ENCODE measurements at regions not wholly inside any gene's neighbourhood (a gene's known extent, or its start where the extent isn't known, plus 50 kb on each side); places are given as distances from the start of the nearest gene placed in this dataset.

DNA sequence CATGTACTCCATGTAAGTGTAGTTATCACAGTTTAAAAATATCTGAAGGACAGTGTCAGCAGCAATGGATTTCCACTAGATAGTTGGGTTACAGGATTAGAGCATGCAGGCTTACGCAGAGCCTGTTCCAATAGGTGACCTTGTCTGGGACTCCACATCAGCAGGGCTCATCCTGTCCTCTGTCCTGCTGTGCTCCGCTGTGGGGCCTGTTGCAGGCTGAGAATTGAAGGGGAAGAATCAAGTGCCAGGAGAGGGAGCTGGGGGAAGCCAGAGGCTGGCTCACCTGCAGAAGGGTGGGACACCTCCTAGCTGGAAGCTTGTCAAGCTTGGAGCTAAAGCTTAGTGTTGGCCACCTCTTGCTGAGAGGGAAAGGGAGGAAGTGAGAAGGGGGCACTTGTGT lies 62.8 kb downstream of the XCL2 start:
- TF ChIP-seq, protein P1, sequence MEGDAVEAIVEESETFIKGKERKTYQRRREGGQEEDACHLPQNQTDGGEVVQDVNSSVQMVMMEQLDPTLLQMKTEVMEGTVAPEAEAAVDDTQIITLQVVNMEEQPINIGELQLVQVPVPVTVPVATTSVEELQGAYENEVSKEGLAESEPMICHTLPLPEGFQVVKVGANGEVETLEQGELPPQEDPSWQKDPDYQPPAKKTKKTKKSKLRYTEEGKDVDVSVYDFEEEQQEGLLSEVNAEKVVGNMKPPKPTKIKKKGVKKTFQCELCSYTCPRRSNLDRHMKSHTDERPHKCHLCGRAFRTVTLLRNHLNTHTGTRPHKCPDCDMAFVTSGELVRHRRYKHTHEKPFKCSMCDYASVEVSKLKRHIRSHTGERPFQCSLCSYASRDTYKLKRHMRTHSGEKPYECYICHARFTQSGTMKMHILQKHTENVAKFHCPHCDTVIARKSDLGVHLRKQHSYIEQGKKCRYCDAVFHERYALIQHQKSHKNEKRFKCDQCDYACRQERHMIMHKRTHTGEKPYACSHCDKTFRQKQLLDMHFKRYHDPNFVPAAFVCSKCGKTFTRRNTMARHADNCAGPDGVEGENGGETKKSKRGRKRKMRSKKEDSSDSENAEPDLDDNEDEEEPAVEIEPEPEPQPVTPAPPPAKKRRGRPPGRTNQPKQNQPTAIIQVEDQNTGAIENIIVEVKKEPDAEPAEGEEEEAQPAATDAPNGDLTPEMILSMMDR (IDR thresholded peaks at IDR 0.05; ENCODE audit: extremely low read depth, missing control alignments) = no peak
- no peak for DNase-seq (ENCODE audit: low spot score)

DNA sequence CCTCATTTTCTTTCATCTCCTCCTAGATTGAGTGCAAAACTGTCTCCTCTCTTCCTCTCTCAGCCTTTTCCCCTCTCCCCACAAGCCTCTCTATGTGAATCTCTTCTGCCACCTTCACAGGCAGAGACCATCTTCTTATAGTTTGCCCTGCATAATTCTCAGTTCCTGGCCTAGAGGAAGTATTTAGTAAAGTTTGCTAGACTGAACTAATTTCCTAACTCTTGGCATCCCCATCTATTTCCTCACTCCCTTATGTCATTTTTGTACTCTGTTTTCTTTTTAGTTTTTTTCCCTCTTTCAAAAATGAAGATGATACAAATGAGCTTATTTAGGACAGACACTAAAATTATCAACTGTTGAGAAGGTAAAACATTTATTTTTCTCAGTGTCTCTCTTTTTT lies 66.0 kb downstream of the XCL2 start:
- TF ChIP-seq, protein P1 (IDR thresholded peaks at IDR 0.05; ENCODE audit: extremely low read depth, missing control alignments) = no peak
- DNase-seq (ENCODE audit: low spot score) = no peak

DNA sequence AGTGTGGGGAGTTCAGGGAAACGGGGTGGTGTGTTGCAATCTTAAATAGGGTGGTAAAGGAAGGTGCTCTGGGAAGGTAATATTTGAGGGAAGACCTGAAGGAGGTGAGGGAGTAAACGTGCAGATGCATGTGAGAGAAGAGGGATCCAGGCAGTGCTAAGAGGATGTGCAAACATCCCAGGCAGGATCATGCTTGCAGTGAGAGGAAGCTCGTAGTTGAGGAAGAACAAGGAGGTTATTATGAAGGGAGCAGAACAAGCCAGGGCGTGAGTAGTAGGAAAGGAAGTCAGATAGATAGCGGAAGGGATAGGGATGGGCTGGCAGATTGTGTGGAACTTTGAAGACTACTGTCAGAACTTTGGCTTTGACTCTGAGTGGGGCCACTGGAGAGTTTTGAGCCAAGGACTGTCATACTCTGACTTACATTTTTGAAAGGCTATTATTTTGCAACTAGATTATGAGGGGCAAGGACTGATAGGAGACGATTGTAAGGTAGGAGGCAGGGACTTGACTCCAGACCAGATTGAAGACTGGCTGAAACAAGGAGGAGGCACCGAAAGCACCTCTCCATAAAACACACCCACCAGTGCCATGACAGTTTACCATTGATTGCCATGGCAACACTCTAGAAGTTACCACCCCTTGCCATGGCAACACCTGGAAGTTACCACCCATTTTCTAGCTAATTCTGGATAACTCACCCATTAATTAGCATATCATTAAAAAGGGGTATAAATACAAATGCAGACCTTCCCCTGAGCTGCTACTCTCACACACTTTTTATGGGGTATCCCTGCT lies 67.0 kb downstream of the XCL2 start:
- TF ChIP-seq, protein P1 (IDR thresholded peaks at IDR 0.05; ENCODE audit: extremely low read depth, missing control alignments) = no peak
- DNase-seq (ENCODE audit: low spot score) = no peak

DNA sequence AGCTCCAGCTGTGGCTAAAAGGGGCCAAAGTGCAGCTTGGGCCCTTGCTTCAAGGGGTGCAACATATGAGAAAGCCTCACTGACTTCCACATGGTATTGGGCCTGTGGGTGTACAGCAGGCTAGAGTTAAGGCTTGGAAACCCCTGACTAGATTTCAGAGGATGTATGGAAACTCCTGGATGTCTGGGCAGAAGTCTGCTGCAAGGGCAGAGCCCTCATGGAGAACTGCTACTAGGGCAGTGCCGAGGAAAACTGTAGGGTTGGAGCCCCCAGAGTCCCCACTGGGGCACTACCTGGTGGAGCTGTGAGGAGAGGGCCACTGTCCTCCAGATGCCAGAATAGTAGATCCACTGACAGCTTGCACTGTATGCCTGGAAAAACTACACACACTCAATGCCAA lies 69.5 kb downstream of the XCL2 start:
- no peak for DNase-seq (ENCODE audit: low spot score)
- TF ChIP-seq, protein P1 (IDR thresholded peaks at IDR 0.05; ENCODE audit: extremely low read depth, missing control alignments) = no peak

DNA sequence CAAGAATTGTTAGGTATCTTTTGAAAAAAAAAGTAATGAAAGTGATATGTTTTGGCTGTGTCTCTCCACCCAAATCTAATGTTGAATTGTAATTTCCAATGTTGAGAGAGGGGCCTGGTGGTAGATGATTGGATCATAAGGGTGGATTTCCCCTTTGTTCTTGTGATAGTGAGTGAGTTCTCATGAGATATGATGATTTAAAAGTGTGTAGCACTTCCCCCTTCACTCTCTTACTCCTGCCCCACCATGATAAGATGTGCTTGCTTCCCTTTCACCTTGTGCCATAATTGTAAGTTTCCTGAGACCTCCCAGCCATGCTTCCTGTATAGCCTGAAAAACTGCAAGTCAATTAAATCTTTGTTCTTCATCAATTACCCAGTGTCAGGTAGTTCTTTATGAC lies 70.7 kb downstream of the XCL2 start:
- TF ChIP-seq, protein P1 (IDR thresholded peaks at IDR 0.05; ENCODE audit: extremely low read depth, missing control alignments) = no peak
- no peak for DNase-seq (ENCODE audit: low spot score)

DNA sequence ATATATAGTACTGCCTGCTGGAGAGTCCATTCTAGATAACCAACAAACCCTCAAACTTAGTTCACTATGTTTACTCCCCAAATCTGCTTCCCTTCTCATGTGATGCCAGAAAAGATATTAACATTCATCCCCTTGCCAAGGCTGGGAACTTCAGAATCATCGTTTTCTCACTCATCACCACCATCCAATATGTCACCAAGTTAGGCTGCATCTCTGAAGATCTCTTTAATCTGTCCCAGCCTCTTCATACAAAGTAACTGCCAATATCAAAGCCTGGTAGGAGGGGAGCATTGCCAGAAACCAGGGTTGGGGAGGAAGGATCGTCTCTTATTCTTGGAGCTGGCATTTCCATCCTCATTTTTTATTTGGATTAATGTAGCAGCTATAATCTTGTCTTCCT lies 71.6 kb downstream of the XCL2 start:
- TF ChIP-seq, protein P1 (IDR thresholded peaks at IDR 0.05; ENCODE audit: extremely low read depth, missing control alignments) = no peak
- DNase-seq (ENCODE audit: low spot score) = no peak

DNA sequence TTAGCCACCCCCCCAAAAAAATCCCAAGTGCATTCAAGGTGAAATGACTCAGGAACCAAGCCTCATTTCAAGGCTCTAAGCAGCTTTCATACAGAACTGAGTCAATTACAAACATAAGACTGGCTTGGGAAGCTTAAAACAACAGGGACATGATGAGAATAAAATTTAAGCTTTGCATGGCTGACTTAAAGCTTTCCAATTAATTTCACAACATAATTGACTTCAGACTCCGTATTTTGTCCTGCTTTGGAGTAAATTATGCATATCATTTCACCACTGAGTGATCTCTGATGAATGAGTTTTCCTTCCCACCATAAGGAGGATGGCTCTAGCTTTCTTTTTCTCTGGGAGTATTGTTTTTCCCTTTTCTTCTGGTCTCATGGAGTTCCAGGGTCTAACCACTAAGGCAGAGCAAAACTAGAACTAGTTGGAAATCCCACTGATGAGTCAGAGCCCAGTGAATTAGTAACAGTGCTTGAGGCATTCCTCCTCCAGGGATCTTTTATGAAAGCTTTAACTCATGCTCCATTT lies 72.8 kb downstream of the XCL2 start:
- TF ChIP-seq, protein P1 (IDR thresholded peaks at IDR 0.05; ENCODE audit: extremely low read depth, missing control alignments) = no peak
- no peak for DNase-seq (ENCODE audit: low spot score)
